HL-60 (cell line): ENCODE measurements at regions not wholly inside any gene's neighbourhood (a gene's known extent, or its start where the extent isn't known, plus 50 kb on each side); places are given as distances from the start of the nearest gene placed in this dataset.

ENCODE experiments used
- CTCF ChIP-seq: IDR thresholded peaks from one replicate; pipeline ENCODE4 v1.5.1; 2011; ENCODE audit warnings: low read length, control low read depth, inconsistent platforms; ENCODE audit not compliant: insufficient read depth
- GABPA ChIP-seq: IDR thresholded peaks from 2 replicates; pipeline ENCODE4 v1.6.1; 2012; ENCODE audit warnings: low read depth
- POLR2AphosphoS5 ChIP-seq: IDR thresholded peaks from 2 replicates; pipeline ENCODE4 v1.6.1; 2012; ENCODE audit warnings: low read depth
- SPI1 ChIP-seq: IDR thresholded peaks from 2 replicates; pipeline ENCODE4 v1.6.1; 2012; ENCODE audit warnings: low read depth, mild to moderate bottlenecking, borderline replicate concordance
- TF ChIP-seq, protein P1 (sequence below): IDR thresholded peaks from 2 replicates; pipeline ENCODE4 v1.6.1; 2012; ENCODE audit warnings: low read depth; ENCODE audit not compliant: insufficient replicate concordance

GRCh38 chr22:22376352-22376706, 131.7 kb downstream of the VPREB1 start:
- TF ChIP-seq POLR2AphosphoS5 (no peak), CTCF (no peak), GABPA (no peak), SPI1 (no peak)
- TF ChIP-seq, protein P1, sequence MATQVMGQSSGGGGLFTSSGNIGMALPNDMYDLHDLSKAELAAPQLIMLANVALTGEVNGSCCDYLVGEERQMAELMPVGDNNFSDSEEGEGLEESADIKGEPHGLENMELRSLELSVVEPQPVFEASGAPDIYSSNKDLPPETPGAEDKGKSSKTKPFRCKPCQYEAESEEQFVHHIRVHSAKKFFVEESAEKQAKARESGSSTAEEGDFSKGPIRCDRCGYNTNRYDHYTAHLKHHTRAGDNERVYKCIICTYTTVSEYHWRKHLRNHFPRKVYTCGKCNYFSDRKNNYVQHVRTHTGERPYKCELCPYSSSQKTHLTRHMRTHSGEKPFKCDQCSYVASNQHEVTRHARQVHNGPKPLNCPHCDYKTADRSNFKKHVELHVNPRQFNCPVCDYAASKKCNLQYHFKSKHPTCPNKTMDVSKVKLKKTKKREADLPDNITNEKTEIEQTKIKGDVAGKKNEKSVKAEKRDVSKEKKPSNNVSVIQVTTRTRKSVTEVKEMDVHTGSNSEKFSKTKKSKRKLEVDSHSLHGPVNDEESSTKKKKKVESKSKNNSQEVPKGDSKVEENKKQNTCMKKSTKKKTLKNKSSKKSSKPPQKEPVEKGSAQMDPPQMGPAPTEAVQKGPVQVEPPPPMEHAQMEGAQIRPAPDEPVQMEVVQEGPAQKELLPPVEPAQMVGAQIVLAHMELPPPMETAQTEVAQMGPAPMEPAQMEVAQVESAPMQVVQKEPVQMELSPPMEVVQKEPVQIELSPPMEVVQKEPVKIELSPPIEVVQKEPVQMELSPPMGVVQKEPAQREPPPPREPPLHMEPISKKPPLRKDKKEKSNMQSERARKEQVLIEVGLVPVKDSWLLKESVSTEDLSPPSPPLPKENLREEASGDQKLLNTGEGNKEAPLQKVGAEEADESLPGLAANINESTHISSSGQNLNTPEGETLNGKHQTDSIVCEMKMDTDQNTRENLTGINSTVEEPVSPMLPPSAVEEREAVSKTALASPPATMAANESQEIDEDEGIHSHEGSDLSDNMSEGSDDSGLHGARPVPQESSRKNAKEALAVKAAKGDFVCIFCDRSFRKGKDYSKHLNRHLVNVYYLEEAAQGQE: no peak
